Type B pancreatic cell (in vitro differentiated cells): ENCODE measurements at regions not wholly inside any gene's neighbourhood (a gene's known extent, or its start where the extent isn't known, plus 50 kb on each side); places are given as distances from the start of the nearest gene placed in this dataset.
"Not testable (repeated sequence)": the region's sequence is repeated elsewhere in the genome, so short reads cannot be mapped to it uniquely, and the experiment has no call there.

Experiments used
- DNase-seq: peaks from one replicate; pipeline ENCODE4 v3.0.0; 2021; ENCODE audit warnings: mixed read lengths; ENCODE audit not compliant: unreplicated experiment; ENCODE audit errors: extremely low spot score
- H3K27ac Mint-ChIP-seq: 2 replicates; pipeline ENCODE4 v1.8.0; 2021; ENCODE audit warnings: mild to moderate bottlenecking, mixed read lengths
- H3K27me3 Mint-ChIP-seq: 2 replicates; pipeline ENCODE4 v1.8.0; 2021; ENCODE audit warnings: mixed read lengths
- H3K36me3 Mint-ChIP-seq: 2 replicates; pipeline ENCODE4 v1.8.0; 2021; ENCODE audit warnings: mixed read lengths
- H3K4me1 Mint-ChIP-seq: one replicate; pipeline ENCODE4 v1.8.0; 2021; ENCODE audit warnings: mixed read lengths; ENCODE audit not compliant: unreplicated experiment
- H3K4me3 Mint-ChIP-seq: 2 replicates; pipeline ENCODE4 v1.8.0; 2021; ENCODE audit warnings: mild to moderate bottlenecking, mixed read lengths
- H3K9me3 Mint-ChIP-seq: 2 replicates; pipeline ENCODE4 v1.8.0; 2021; ENCODE audit warnings: mixed read lengths
- TF ChIP-seq, protein P1 (sequence below): fragments of 200-600 bp; sonication (generic); conservative IDR thresholded peaks from 2 replicates; pipeline ENCODE4 v1.5.0; 2021; ENCODE audit warnings: antibody characterized with exemption, mild to moderate bottlenecking

DNA sequence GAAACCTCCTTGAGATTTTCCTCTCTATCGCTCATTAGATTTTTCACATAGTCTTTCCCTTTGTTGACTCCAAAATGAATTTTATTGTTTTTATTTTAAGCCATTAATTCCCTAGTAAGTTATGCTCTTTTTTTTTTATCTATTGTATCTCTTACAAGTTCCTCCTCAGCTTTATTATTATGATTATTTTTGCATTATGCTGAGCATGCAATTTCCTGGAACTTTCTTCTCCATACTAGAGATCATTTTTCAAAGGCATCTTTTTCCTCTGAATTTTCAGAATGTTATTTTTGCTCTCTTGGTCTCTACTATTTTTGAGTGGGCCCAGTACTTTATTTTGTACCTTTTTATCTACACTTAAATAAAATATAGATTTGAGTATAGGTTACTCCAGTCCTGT is 376.6 kb upstream of the SEMA6A start:
- Mint-ChIP-seq H3K9me3 (peaks cover 12% of the 10 kb centered on the region), H3K27me3 (no peaks in the 10 kb centered on the region), H3K36me3 (no peaks in the 10 kb centered on the region), H3K4me1 (no peaks in the 10 kb centered on the region), H3K4me3 (no peak overlapping the region), H3K27ac (no peak overlapping the region)
- TF ChIP-seq, protein P1, sequence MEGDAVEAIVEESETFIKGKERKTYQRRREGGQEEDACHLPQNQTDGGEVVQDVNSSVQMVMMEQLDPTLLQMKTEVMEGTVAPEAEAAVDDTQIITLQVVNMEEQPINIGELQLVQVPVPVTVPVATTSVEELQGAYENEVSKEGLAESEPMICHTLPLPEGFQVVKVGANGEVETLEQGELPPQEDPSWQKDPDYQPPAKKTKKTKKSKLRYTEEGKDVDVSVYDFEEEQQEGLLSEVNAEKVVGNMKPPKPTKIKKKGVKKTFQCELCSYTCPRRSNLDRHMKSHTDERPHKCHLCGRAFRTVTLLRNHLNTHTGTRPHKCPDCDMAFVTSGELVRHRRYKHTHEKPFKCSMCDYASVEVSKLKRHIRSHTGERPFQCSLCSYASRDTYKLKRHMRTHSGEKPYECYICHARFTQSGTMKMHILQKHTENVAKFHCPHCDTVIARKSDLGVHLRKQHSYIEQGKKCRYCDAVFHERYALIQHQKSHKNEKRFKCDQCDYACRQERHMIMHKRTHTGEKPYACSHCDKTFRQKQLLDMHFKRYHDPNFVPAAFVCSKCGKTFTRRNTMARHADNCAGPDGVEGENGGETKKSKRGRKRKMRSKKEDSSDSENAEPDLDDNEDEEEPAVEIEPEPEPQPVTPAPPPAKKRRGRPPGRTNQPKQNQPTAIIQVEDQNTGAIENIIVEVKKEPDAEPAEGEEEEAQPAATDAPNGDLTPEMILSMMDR = no peak
- no peak for DNase-seq

DNA sequence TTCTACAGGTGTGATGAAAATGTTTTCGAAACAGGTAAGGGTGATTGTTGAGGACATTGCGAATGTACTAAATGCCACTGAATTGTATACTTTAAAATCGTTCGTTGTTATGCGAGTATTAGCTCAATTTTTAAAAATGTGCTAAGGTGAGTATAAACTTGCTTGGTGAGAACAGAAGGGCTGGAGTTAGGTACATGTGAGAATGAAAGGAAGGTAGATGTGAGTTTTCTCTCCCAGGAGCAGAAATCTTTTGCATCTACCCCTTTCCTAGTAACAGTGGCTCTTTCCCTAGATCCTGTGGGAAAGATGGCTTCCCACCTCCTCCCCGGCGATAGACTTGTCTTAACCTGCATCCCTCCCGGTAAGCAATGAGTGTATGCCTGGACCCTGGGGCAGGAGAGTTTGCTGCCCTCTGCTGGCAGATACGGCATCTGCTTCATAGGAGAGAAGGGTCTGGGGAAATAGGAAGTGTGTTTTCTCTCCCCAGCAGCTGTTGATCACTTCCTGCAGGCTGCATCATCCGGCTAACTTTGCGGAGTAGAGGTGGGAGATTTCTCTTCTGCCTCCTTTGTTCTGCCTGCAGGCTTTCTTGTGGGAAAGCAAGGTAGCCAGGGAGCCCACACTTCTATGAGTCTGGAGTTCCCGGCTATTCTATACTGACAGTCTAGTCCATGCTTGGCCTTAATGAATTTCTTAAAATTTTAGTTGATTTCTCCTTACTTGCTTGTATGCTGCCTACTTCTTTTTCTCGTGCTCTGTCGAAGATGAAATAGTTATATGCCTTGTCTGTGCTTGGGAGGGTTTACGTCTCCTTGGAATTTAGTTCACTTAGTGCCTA is 373.3 kb upstream of the SEMA6A start:
- no peak for DNase-seq
- no peak overlapping the region for H3K27ac Mint-ChIP-seq
- no peaks in the 10 kb centered on the region for H3K4me1 Mint-ChIP-seq
- TF ChIP-seq, protein P1 = peak; percentile 73
- no peak overlapping the region for H3K4me3 Mint-ChIP-seq
- no peaks in the 10 kb centered on the region for H3K36me3 Mint-ChIP-seq
- H3K9me3 Mint-ChIP-seq = peaks cover 29% of the 10 kb centered on the region
- no peaks in the 10 kb centered on the region for H3K27me3 Mint-ChIP-seq

DNA sequence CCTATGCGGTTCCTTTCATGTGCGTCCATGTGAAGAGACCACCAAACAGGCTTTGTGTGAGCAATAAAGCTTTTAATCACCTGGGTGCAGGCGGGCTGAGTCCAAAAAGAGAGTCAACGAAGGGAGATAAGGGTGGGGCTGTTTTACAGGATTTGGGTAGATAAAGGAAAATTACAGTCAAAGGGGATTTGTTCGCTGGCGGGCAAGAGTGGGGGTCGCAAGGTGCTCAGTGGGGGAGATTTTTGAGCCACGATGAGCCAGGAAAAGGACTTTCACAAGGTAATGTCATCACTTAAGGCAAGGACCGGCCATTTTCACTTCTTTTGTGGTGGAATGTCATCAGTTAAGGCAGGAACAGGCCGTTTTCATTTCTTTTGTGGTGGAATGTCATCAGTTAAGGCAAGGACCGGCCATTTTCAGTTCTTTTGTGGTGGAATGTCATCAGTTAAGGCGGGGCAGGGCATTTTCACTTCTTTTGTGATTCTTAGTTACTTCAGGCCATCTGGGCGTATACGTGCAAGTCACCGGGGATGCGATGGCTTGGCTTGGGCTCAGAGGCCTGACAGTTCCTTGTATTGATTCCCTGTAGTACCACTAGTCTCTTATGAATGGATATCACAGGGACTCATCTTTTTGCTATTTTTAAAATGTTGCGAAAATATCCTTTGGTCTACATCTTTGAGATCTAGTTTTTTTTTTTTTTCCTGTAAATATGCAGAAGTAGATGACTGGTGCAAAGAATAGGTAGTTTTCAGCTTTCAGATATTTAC is 371.2 kb upstream of the SEMA6A start:
- not testable (repeated sequence) for H3K4me1 Mint-ChIP-seq, H3K27me3 Mint-ChIP-seq, H3K36me3 Mint-ChIP-seq, DNase-seq, H3K4me3 Mint-ChIP-seq
- Mint-ChIP-seq H3K27ac (peak overlapping the region; percentile 76), H3K9me3 (peaks cover 29% of the 10 kb centered on the region)

DNA sequence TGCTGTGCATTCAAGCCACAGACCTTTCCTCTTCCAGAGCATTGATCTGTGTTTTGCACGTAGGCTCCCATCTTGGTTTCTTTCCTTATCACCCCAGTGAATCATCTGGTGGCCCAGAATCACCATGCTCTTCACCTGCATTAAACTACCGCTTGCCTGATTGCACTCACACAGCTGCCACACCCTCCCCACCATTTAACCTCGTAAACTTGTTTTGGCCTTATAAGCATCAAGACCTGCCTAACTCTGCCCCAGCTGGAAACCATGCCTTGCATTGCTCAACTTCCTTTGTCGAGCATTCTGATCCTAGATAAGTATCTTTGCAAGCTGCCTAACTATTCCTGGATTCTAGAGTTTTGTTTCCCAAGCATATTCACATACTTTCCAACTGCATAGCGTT is 369.6 kb upstream of the SEMA6A start:
- peaks cover 3% of the 10 kb centered on the region for H3K4me1 Mint-ChIP-seq
- no peak for DNase-seq
- H3K4me3 Mint-ChIP-seq = no peak overlapping the region
- H3K9me3 Mint-ChIP-seq = peaks cover 29% of the 10 kb centered on the region
- H3K27ac Mint-ChIP-seq = no peak overlapping the region
- H3K36me3 Mint-ChIP-seq = no peaks in the 10 kb centered on the region
- H3K27me3 Mint-ChIP-seq = no peaks in the 10 kb centered on the region
- TF ChIP-seq, protein P1 = no peak

DNA sequence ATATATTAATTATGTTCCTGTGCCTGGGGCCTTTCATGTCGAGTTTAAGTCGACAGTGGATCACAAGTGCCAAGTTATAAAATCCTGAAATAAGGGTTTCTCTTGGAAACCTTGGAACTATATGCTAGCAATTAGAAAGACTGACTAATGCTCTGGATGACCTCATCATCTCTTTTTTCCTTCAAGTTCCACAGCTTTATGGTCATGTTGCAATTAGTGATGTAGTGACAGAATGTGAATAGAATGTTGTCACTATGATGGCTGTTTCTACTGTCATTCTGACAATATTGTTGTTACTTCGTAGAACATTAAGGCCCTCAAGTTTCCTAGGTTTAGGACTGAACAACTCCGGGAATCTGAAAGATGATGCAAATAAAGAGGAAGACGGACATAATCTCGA is 368.0 kb upstream of the SEMA6A start:
- H3K27ac Mint-ChIP-seq = no peak overlapping the region
- H3K9me3 Mint-ChIP-seq = peaks cover 23% of the 10 kb centered on the region
- H3K4me1 Mint-ChIP-seq = peaks cover 8% of the 10 kb centered on the region
- H3K4me3 Mint-ChIP-seq = no peak overlapping the region
- H3K27me3 Mint-ChIP-seq = no peaks in the 10 kb centered on the region
- TF ChIP-seq, protein P1 = no peak
- no peaks in the 10 kb centered on the region for H3K36me3 Mint-ChIP-seq
- DNase-seq = no peak

DNA sequence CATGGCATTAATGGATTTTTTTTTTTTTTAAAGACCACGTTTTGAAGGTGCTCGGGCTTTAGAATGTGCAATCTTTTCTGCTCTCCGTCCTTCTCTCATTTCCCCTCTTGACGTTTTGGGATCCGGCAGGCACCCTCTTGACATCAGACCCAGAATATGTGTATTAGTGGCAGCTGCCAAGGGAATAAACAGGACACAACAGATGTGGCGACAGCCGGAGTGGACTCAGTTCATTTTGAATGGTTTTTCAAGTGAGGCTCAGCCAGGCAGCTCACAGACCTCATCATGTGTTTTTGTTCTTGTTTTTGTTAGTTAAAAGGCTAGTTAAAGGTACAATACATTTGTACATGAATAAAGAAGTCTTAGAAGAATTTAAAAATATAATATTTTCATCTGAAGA is 365.0 kb upstream of the SEMA6A start:
- DNase-seq = no peak
- no peaks in the 10 kb centered on the region for H3K36me3 Mint-ChIP-seq
- H3K4me3 Mint-ChIP-seq = no peak overlapping the region
- H3K27me3 Mint-ChIP-seq = no peaks in the 10 kb centered on the region
- H3K9me3 Mint-ChIP-seq = peaks cover 9% of the 10 kb centered on the region
- H3K4me1 Mint-ChIP-seq = peaks cover 11% of the 10 kb centered on the region
- TF ChIP-seq, protein P1 = no peak
- no peak overlapping the region for H3K27ac Mint-ChIP-seq
